Fibroblast of mammary gland (primary cell): ENCODE measurements at regions not wholly inside any gene's neighbourhood (a gene's known extent, or its start where the extent isn't known, plus 50 kb on each side); places are given as distances from the start of the nearest gene placed in this dataset.
A peak's percentile ranks its signal among the peaks of the same experiment; 100 is the strongest.
"Not testable (repeated sequence)": the region's sequence is repeated elsewhere in the genome, so short reads cannot be mapped to it uniquely, and the experiment has no call there.

ENCODE experiments used
- DNase-seq: peaks from one replicate; pipeline ENCODE4 v3.0.0-alpha.2; 2010; ENCODE audit warnings: low read depth
- H3K4me3 ChIP-seq: 2 replicates; pipeline ENCODE4 v1.5.1; 2011; ENCODE audit warnings: low read depth, mild to moderate bottlenecking, low read length, moderate library complexity; ENCODE audit not compliant: control insufficient read depth
- CTCF ChIP-seq: conservative IDR thresholded peaks from 2 replicates; pipeline ENCODE4 v1.5.1; 2011; ENCODE audit warnings: low read depth, low read length, inconsistent platforms; ENCODE audit not compliant: control insufficient read depth, insufficient read depth

- H3K4me3 ChIP-seq, result no peak overlapping the region
- TF ChIP-seq CTCF, result no peak
- no peak for DNase-seq
These were observed 172.5 kb upstream of the RAB6C start for GRCh38 chr2:129806990-129807389.

GRCh38 chr2:129807642-129808338, 171.7 kb upstream of the RAB6C start:
- DNase-seq, H3K4me3 ChIP-seq: not testable (repeated sequence)

GRCh38 chr2:129810521-129810920, 168.9 kb upstream of the RAB6C start:
- no peak for DNase-seq
- H3K4me3 ChIP-seq, result no peak overlapping the region
- TF ChIP-seq CTCF, result no peak

- DNase-seq, result no peak
- TF ChIP-seq CTCF, result no peak
- H3K4me3 ChIP-seq, result no peak overlapping the region
These were observed 167.4 kb upstream of the RAB6C start for GRCh38 chr2:129812071-129812470.

- H3K4me3 ChIP-seq, result no peak overlapping the region
- TF ChIP-seq CTCF, result no peak
- no peak for DNase-seq
These were observed 166.8 kb upstream of the RAB6C start for GRCh38 chr2:129812654-129813053.

- DNase-seq, result peak; percentile 2
- TF ChIP-seq CTCF, result no peak
- H3K4me3 ChIP-seq, result no peak overlapping the region
These were observed 166.1 kb upstream of the RAB6C start for GRCh38 chr2:129813404-129813803.

GRCh38 chr2:129816813-129817574, 162.5 kb upstream of the RAB6C start:
- no peak for DNase-seq
- TF ChIP-seq CTCF, result no peak
- no peak overlapping the region for H3K4me3 ChIP-seq
